ENCODE measurements at regions not wholly inside any gene's neighbourhood (a gene's known extent, or its start where the extent isn't known, plus 50 kb on each side); places are given as distances from the start of the nearest gene placed in this dataset.

DNA sequence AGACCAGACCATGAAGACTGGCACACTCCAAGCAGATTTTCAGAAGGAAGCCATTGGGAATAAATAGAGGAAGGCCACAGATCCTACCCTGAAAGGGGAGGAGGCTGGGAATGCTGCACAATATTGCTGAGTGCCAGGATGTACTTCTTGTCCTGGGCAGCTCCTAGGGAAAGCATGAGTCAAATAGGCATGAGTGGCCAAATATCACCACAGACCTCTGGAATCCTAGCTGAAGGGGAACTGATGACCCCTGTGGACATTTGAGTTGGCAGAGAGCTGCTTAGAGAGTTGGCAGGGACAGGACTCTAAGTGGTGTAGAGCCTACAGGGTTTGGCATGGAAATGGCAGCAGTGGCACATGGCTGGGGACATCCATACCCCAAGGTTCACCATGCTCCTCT, 234.3 kb upstream of the TRPC4 start:
- no peak for DNase-seq (ENCODE audit: low read depth)
- TF ChIP-seq, protein P1, sequence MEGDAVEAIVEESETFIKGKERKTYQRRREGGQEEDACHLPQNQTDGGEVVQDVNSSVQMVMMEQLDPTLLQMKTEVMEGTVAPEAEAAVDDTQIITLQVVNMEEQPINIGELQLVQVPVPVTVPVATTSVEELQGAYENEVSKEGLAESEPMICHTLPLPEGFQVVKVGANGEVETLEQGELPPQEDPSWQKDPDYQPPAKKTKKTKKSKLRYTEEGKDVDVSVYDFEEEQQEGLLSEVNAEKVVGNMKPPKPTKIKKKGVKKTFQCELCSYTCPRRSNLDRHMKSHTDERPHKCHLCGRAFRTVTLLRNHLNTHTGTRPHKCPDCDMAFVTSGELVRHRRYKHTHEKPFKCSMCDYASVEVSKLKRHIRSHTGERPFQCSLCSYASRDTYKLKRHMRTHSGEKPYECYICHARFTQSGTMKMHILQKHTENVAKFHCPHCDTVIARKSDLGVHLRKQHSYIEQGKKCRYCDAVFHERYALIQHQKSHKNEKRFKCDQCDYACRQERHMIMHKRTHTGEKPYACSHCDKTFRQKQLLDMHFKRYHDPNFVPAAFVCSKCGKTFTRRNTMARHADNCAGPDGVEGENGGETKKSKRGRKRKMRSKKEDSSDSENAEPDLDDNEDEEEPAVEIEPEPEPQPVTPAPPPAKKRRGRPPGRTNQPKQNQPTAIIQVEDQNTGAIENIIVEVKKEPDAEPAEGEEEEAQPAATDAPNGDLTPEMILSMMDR (IDR thresholded peaks at IDR 0.05; ENCODE audit: insufficient read depth, low read depth, low read length), result no peak
- H3K4me3 ChIP-seq (ENCODE audit: low read depth, low read length), result no peak overlapping the region

DNA sequence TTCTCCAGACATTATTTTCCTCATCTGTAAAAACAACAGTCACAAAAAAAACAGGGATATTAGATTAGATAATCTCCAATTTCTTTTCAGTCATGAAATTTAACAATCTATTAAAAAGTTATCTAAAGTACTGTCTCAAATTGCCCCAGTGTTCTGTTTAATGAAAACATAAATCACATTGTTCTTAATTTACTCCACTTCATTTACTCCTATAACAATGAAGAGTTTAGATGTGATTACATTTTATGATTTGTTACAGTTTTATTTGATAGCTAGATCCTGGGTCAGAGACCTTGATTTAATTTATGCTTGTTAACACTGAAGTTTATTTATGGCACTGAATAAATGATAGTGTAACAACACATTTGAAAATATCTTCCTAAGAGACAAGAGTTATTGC, 230.2 kb upstream of the TRPC4 start:
- TF ChIP-seq, protein P1 (IDR thresholded peaks at IDR 0.05; ENCODE audit: insufficient read depth, low read depth, low read length), result no peak
- H3K4me3 ChIP-seq (ENCODE audit: low read depth, low read length), result no peak overlapping the region
- no peak for DNase-seq (ENCODE audit: low read depth)

DNA sequence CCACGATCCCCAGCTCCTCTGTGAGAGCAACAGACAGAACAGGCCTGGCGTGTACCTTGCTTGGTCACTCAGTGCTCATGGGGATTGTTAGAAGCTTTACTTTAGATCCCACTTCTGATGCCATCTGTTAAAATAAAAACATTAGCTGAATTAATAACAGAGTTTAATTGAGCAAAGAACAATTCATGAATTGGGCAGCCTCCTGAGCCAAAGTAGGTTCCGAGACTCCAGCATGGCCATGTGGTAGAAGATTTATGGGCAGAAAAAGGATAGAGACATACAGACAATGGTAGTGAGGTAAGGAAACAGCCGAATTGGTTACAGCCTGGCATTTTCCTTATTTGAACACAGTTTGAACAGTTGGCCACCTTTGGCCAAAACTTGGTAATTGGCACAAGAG, 223.9 kb upstream of the TRPC4 start:
- DNase-seq (ENCODE audit: low read depth), result no peak
- TF ChIP-seq, protein P1 (IDR thresholded peaks at IDR 0.05; ENCODE audit: insufficient read depth, low read depth, low read length), result no peak
- no peak overlapping the region for H3K4me3 ChIP-seq (ENCODE audit: low read depth, low read length)

DNA sequence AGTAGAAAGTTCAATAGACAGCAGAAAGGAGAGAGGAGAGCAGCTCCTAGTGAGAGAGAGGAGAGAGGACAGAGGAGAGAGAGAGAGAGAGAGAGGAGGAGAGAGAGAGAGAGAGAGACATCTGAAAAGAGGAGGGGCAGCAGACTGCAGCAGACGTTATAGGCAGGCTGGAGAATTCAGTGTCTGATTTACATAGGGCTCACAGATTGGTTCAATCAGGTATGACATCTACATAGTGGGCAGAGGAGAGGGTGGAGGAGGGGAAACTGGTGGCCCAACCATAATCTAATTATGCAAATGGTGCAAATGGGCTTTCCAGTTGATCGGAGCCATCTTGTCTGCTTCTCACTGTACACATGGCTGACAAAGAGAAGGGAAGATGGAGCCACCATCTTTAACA, 221.3 kb upstream of the TRPC4 start:
- no peak overlapping the region for H3K4me3 ChIP-seq (ENCODE audit: low read depth, low read length)
- DNase-seq (ENCODE audit: low read depth), result no peak
- TF ChIP-seq, protein P1 (IDR thresholded peaks at IDR 0.05; ENCODE audit: insufficient read depth, low read depth, low read length), result no peak

GRCh38 chr13:38086721-38087120, 217.1 kb upstream of the TRPC4 start:
- TF ChIP-seq, protein P1 (IDR thresholded peaks at IDR 0.05; ENCODE audit: insufficient read depth, low read depth, low read length), result no peak
- H3K4me3 ChIP-seq (ENCODE audit: low read depth, low read length), result no peak overlapping the region
- no peak for DNase-seq (ENCODE audit: low read depth)

DNA sequence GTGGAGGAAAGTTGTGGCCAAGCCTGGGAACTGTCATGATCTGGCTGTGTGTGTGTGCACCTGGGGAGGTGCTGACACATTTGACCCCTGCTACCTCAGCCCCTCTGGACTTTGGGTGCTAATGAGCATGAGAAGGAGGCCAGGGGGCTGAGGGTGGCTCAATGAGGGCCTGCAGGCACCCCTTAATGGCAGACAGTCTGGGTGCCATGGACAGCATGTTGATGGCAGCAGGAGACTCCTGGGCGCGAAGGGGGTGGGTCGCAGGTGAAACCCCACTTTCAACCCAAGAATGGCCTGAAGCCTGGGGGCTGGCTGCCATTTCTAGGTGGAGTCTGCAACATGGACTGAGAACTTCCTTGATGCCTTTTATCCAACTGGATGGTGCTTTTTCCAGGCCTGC, 216.4 kb upstream of the TRPC4 start:
- H3K4me3 ChIP-seq (ENCODE audit: low read depth, low read length), result no peak overlapping the region
- no peak for DNase-seq (ENCODE audit: low read depth)
- TF ChIP-seq, protein P1 (IDR thresholded peaks at IDR 0.05; ENCODE audit: insufficient read depth, low read depth, low read length), result no peak

GRCh38 chr13:38073931-38074330, 204.4 kb upstream of the TRPC4 start:
- no peak for DNase-seq (ENCODE audit: low read depth)
- no peak overlapping the region for H3K4me3 ChIP-seq (ENCODE audit: low read depth, low read length)
- TF ChIP-seq, protein P1 (IDR thresholded peaks at IDR 0.05; ENCODE audit: insufficient read depth, low read depth, low read length), result no peak
